Astrocyte of the hippocampus (primary cell): ENCODE measurements at regions not wholly inside any gene's neighbourhood (a gene's known extent, or its start where the extent isn't known, plus 50 kb on each side); places are given as distances from the start of the nearest gene placed in this dataset.
"Not testable (repeated sequence)": the region's sequence is repeated elsewhere in the genome, so short reads cannot be mapped to it uniquely, and the experiment has no call there.

Source experiments
- DNase-seq: peaks from one replicate; pipeline ENCODE4 v3.0.0; 2011; ENCODE audit warnings: low read depth, low spot score

DNA sequence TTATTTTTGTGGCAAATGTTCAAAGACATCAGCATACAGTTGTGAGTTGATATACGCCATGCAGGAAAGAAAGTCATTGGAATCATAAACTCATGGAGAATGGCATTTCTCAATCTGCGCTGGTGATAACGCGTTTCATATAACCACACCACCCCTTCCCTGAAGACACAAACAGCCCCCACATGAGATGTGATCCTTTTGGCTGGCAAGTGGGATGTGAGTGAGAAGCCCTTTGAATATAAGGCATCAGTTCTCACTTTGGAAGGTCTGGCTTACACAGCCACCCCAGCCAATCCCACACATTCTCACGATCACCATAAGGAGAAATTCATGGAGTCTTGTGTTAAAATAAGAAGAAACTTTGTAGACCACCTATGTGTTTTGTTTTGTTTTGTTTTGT lies 725.0 kb downstream of the PRELID2 start:
- no peak for DNase-seq

DNA sequence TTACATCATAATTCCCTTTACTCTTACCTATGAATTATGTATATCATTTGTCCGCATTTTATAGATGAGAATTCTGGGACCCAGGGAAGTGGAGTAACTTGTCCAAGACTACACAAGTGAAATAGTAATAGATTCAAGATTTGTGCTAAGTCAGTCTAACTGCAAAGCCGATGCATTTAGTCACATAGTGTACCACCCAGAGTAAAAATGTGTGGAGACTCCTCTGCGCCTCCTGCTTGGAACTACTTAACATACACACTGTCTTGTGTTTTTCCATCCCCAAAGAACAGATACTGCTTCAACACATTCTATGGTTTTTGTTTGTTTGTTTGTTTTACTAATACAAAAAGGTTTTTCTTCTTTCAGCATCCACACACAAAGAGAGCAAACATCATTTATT lies 729.8 kb downstream of the PRELID2 start:
- no peak for DNase-seq

DNA sequence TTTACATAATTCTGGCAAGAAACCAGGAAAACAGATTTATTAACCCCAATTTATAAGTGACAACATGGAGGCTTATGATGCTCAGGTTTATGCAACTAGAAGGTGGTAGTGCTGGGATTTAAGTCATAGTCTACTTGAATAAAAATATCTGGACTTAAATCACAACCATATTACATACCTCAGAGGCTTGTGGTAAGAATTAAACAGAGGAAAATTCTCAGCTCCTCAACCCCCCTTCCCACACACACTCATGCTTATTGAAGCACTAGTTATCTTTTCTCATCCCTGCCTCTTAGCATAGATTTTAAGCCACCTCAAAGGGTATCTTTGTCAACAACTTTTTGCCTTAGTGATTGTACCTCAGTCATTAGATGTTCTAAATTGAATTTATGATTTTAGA lies 731.0 kb downstream of the PRELID2 start:
- no peak for DNase-seq

DNA sequence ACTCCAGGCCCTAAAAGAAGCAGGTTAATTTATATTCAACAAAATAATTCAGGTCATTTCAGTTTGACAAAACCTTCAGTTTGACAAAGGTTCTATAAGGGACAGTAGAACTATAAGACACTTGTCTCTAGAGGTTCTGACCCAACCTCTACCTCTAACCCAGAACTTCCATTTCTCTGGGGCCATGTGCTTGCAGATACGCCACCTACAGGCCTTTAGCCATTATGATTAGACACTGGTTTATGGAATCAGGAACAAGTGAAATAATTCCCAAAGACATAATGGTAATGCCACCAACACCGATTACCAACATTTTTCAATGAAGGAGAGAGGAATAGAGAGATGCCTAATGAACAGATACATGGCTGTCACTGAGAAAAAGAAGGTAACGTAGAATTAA lies 733.9 kb downstream of the PRELID2 start:
- no peak for DNase-seq

DNA sequence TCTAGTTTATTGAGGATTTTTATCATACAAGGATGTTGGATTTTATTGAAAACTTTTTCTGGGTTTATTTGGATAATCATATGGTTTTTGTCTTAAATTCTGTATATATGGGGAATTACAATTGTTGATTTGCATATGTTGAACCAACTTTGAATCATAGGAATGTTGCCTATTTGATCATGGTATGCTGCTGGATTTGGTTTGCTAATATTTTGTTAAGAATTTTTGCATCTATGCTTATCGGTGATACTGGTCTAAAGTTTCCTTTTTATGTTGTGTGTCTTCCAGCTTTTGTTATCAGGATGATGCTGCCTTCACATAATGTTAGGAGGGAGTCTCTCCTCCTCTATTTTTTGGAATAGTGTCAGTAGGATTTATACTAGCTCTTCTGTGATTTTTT lies 745.0 kb downstream of the PRELID2 start:
- DNase-seq: no peak

DNA sequence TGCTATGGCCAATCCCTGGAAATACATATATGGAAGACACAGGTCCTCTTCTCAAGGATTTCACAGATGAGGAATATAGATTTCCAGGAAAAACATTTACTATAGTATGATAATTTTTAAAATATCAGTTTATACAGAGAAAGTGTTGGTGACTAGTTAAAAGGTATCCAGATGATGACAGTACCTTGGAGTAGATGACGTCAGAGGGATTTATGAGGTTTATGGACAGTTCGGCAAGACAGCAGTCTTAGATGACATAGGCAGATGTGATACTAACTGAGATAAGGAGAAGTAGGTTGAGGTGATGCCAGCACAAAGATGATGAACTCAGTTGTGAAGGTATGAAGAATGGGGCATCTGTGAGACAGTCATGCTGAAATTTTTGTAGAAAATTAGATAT lies 750.3 kb downstream of the PRELID2 start:
- no peak for DNase-seq

DNA sequence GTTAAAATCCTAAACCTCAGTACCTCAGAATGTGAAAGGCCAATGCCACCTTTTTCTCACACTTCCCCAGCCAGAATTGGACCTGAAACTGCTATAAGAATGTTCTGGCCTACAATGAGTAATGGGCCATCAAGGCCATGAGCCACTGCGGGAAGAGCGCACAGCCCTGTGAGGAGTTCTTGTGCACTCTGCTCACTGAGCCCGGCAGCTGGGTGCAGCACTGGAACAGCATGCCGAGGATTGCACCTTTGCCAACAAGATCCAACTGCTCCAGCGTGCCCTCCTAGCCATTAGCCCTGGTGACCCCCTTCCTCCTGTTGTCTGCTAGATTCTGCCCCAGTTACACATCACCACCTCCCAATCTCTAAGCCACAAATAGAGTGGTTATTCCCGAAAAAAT lies 758.1 kb downstream of the PRELID2 start:
- DNase-seq: no peak

DNA sequence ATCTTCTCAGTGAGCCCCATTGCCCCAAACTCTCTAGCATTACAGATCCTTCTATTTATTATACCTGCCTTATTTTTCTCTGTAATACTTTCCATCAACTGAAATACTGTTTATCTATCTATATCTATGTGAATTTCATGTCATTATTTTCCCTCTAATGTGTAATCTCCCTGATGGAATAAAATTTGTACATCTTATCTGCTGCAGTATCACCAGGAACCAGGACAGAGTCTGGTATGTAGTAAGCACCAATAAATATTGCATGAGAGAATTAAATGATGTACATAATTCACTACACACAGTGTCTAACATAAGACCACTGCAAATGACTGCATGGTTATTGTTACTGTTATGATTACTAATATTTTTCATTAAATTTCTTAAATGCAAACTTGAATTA lies 759.1 kb downstream of the PRELID2 start:
- DNase-seq: no peak

DNA sequence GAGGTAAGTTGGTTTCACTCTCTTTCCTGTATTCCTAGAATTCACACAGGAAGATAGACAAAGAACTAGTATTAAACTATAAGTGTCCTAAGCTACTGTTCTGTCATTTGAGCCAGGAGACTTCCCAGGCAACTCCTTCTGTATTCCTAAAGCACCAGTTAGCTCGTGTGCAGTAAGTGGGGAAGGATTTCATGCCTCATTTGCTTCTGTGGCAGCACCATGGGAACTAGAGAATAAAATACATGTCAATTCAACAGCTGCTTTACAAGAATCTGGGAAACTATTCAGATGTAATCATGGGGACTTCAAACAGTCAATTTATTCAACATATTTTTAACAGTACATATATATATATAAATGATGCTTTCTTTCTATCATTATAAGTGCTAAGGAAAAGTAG lies 762.3 kb downstream of the PRELID2 start:
- peak; percentile 43 for DNase-seq

DNA sequence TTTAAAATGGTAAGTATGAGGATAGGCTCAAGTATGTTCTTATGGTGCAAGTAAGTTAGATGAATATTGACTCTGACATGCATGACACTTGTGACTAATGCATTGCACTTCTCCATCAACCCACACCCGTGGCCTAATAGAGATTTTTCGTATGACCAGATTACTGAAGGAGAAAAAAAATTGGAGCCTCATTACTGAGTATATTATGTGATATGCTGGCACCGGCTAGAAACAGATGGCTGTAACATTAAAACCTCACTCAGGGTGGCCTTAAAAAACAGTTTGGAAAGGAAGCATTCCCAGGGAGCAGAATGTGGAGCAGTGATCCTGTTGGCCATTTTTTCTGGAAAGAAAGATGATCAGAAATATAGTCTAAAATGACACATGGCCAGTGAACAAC lies 766.4 kb downstream of the PRELID2 start:
- DNase-seq: no peak

DNA sequence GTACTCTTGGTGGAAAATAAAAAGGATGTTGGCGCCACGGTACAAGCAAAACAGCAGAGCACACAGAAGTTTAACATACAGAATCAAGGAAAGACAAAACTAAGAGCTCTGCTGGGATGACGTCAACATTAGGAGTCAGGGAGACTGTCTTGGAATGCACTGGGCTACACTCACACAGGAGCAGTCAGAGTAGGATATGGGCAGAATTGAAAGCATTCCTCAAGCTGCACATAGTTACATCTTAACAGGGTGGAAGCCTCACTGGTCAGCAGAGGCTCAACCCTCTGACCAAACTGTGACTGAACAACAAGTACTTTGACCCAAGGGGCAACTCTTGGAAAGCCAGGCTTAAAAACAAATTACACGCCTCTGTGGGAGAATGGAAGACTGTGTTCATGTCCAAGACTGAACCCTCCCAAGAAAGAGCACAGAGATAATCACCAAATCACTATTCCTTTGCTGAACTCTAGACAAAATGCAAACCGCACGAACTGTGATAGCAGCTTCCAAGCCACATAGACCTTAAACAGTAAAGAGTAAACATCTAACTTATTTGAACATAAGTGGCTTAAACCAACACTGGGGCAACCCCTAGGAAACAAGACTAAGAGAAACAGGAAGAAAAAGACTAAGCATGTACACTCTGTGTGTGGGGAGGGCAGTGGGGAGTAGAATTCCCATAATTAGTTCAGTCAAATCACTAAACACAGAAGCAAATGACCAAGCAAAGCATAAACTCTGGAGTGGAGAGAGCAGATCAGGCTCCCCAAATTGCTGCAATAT lies 772.7 kb downstream of the PRELID2 start:
- DNase-seq: peak; percentile 21

DNA sequence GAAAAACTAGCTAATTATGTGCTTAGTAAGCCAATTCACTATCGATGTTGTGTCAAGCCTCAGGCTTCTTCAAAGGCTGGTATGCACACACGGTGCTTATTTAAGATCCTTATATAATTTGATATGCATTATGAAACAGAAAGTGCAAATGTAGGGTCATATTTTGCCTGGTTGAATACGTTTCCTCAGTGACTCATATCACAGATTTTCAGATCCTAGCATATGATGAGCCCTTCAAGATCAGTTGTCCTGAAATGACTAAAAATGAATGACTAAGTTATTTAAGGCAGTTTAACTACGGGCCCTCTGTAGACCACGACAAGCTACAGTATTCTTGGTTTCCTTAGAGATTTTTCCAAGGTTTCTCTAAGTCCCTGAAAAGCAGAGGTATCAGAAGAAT lies 778.3 kb downstream of the PRELID2 start:
- no peak for DNase-seq

DNA sequence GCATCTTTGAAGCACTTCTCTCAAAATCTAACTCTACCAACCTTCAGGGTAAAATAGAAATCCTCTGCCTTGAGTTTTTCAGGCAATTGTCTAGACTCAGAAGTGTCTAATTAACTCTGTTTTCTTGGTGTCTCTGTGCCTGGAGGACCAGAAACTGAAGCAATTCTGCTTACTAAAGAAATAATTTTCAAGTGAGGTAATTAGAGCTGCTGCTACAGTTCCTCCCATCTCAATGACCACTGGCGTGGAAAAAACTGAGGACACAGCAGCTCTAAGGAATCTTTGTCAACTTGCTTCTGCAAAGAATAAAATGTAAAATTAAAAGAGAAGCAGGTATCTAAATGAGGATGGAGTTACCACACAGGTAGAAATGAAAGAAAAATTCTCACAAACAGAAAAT lies 785.0 kb downstream of the PRELID2 start:
- no peak for DNase-seq

DNA sequence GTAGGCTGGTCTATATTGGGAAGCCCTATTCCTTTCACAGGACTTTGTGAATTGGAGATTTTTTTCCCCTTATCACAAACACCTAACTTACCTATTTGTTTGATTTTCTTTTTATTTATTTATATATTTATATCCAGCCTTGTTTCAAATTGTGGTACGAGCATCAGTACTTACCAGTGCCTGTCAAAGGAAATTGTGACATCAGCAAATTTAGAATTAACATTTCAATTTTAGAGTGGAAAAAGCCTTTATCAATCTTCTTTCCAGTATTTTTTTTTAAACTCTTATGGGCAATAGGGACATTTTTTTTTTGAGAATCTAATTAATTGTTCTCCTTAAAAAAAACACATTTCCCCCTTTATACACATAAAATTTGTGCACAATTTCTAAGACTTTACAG lies 790.2 kb downstream of the PRELID2 start:
- no peak for DNase-seq

DNA sequence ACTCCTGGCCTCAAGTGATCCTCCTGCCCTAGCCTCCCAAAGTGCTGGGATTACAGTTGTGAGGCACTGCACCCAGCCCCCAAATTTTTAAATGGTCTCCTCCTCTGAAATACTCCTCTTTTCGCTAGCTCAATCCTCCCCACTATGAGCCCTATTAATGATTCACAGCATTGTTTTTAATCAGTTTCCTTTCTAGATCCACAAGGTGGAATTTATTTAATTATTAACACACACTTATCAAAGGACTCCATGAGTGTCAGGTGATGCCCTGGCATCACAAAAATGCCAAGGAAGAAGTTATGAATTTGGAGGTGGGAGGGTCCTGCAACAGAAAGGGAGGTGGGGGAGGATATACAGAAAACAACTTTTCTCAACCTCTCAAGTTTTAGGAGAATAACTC lies 806.5 kb downstream of the PRELID2 start:
- DNase-seq: no peak

DNA sequence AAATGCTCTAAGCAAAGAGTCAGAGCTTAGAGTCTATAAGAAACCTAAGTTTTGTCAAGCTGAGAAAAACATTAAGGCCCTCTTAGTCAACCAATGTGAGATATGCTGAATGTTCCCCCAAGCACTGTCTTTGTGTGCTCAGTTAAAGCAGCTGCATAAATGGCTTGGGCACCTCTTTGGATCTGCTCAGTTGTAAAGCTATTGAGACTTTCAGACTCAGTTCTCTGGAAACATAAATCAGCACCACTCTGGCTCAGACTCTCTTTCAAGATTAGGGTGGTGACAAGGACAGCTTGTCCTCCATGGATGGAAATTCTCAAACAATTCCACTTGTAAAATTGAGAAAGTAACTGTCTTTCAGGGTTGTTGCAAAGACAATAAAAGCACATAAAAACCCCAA lies 807.9 kb downstream of the PRELID2 start:
- DNase-seq: no peak

DNA sequence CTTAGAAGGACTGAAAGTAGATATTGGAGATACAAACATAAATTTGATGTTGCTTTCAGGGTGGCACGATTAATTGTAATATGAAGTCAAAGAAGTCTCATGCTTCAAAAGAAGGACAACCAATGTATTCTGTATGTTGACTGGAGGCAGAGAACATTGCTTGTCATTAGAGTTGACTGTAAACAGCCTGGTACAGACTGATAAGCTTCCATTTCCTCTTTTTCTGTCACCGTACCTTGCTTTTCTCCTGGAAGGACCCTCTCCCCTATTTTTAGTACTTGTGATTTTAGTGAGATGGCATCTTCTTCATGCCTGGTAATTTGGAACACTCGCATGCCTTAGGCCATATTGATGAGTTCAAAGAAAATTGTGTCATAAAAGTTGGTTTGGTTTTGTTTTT lies 809.4 kb downstream of the PRELID2 start:
- DNase-seq: no peak

DNA sequence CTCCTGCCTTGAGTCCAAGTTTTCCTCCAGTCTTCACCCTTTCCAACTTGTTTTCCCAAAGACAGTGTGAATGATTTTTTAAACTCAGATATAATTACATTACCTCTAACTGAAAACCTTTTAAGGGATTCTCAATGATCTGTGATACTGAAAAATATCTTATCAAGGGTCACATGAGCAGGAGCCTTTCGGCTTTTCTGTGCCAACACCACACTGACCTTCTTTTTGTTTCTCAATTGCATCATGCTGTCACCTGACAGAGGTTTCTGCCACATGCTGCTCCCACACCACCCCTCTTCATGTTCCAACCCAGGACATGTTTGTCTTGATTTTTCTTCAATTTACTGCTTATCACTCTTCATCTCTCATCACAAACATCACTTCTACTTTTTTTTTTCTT lies 820.0 kb downstream of the PRELID2 start:
- DNase-seq: no peak

DNA sequence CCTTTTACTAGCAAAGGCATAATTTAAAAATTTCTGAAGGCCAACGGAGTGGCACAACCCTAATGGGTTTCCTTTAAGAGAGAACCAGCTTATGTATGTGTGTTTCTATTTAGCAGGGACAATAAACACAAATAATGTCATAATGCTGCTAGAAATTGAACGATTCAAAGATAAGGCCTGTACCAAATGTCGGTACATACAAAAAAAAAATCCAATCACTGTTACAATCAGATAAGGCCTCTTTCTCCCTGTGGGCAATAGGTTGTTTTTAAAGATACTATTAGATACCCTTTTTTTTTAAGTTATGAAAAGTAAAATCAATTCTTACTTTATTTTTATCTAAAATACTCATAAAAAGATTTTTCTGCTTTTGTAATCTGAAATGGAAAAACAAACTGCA lies 821.0 kb downstream of the PRELID2 start:
- no peak for DNase-seq

DNA sequence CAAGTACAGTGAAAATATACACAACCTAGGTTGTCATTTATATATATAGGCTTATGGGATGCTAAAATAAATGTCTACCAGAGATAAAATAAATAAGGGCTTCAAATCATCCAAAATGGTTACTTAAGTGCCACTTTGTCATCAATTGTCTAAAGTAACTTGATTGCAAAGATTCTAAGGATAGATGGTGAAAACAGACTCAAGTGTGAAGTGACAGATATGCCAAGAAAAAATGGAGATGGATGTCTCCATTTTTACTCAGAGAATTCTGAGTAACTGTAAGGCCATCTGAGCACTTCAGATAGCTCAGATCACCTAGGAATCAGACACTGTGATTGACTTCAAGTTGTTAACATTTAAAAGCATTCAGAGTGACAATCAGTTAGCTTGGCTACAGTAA lies 824.3 kb downstream of the PRELID2 start:
- DNase-seq: no peak

DNA sequence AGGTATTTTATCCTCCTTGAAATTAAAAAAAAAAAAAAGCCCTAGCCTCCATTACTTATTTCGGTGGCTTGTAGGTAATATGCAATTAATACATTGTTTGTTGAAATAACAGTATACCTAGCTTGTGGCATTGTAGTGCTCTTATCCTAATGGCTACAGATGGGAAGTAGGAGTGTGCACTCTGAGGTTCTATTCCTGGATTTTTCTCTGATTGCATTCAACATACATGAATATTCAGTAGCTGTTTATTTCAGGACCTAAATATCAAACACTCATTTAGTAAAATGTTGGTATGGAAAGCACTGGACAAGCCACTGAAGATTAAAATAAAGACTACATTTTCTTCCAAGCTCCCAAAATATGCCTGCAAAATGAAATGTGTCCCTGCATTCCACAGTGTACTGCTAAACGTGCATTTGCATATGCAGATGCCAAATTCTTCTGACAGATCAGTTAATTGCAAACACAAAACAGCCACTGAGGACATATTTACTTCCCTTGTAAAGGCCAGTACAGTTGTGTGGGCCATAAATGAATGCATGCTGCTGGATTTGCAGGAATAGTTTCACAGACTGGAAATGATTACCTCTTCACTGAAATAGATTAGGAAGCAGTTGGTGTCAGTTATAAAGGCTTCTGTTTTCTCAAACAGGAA lies 826.1 kb downstream of the PRELID2 start:
- DNase-seq: no peak

DNA sequence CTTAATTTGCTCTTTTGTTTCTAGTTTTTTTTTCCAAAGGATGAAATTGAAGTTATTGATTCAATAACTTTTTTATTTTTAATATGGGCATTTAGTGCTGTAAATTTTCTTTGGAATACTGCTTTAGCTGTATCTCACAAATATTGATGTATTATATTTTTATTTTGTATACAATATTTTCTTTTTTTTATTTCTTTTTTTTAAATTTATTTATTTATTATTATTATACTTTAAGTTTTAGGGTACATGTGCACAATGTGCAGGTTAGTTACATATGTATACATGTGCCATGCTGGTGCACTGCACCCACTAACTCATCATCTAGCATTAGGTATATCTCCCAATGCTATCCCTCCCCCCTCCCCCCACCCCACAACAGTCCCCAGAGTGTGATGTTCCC lies 823.7 kb downstream of the KCTD16 start:
- not testable (repeated sequence) for DNase-seq

DNA sequence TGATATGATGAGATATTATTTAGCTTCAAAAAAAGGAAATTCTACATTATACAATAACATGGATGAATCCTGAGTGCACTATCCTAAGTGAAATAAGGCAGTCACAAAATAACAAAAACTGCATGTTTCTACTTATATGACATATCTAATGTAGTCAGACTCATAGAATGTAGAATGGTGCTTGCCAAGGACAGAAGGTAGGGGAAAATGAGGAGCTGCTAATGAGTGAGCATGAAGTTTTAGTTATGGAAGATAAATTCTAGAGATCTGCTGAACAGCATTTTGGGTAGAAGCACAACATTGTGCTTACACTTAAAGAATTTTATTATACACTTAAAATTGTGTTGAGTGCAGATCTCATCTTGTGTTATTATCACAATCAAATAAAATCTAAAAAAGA lies 812.4 kb downstream of the KCTD16 start:
- DNase-seq: no peak
